NB4 (cell line): ENCODE measurements at regions not wholly inside any gene's neighbourhood (a gene's known extent, or its start where the extent isn't known, plus 50 kb on each side); places are given as distances from the start of the nearest gene placed in this dataset.

ENCODE experiments used
- MYC ChIP-seq: IDR thresholded peaks from 2 replicates; pipeline ENCODE4 v1.6.1; 2011; ENCODE audit warnings: low read depth, low read length
- POLR2A ChIP-seq: IDR thresholded peaks from 2 replicates; pipeline ENCODE4 v1.6.1; 2011; ENCODE audit warnings: mild to moderate bottlenecking; ENCODE audit not compliant: insufficient read length; ENCODE audit errors: extremely low read depth
- TF ChIP-seq, protein P1 (sequence below): IDR thresholded peaks from one replicate; pipeline ENCODE4 v1.5.1; 2012; ENCODE audit warnings: low read depth, low read length
- TF ChIP-seq, protein P2 (sequence below): IDR thresholded peaks from 2 replicates; pipeline ENCODE4 v1.6.1; 2011; ENCODE audit warnings: low read depth, low read length

DNA sequence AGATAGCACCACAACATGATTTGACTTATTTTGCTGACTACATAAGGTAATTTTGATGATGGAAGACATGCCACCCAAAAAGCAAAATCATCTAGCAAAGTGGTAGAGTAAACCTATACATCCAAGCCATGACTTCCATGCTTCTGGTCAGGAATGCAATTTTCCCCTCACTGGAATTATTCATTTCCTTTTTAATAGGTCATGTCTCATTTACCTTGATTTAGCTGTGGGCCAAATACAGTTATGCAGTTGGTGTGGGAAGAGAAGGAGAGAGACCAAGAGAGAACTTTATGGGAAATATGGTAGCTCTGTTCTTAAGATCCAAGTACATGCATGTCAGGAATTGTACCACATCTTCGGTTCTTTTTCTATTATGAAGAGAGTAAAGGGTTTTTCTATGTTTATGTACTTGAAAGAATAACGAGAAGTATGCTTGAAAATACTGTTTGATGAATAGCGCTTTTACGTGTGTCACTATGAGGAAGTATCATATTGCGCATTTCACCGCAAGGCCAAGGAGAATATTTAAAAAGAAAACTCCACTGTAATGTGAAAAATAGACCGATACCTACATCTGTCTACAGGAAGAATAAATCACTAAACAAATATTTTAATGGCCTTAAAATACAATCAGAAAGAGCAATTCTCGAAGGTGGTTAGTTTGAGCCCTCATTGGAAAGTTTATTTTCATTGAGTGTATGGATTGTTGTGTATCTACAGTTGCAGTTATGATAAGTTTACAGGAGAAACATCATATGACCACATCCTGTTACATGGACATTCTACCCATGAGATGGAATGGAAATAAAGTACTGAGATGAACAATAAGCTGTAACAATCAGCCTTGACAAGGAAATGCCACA lies 134.0 kb downstream of the FOXD1 start:
- TF ChIP-seq, protein P1, sequence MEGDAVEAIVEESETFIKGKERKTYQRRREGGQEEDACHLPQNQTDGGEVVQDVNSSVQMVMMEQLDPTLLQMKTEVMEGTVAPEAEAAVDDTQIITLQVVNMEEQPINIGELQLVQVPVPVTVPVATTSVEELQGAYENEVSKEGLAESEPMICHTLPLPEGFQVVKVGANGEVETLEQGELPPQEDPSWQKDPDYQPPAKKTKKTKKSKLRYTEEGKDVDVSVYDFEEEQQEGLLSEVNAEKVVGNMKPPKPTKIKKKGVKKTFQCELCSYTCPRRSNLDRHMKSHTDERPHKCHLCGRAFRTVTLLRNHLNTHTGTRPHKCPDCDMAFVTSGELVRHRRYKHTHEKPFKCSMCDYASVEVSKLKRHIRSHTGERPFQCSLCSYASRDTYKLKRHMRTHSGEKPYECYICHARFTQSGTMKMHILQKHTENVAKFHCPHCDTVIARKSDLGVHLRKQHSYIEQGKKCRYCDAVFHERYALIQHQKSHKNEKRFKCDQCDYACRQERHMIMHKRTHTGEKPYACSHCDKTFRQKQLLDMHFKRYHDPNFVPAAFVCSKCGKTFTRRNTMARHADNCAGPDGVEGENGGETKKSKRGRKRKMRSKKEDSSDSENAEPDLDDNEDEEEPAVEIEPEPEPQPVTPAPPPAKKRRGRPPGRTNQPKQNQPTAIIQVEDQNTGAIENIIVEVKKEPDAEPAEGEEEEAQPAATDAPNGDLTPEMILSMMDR, result no peak
- TF ChIP-seq POLR2A, result no peak
- TF ChIP-seq, protein P2, sequence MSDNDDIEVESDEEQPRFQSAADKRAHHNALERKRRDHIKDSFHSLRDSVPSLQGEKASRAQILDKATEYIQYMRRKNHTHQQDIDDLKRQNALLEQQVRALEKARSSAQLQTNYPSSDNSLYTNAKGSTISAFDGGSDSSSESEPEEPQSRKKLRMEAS, result no peak
- no peak for TF ChIP-seq MYC
